ENCODE measurements at regions not wholly inside any gene's neighbourhood (a gene's known extent, or its start where the extent isn't known, plus 50 kb on each side); places are given as distances from the start of the nearest gene placed in this dataset.

DNA sequence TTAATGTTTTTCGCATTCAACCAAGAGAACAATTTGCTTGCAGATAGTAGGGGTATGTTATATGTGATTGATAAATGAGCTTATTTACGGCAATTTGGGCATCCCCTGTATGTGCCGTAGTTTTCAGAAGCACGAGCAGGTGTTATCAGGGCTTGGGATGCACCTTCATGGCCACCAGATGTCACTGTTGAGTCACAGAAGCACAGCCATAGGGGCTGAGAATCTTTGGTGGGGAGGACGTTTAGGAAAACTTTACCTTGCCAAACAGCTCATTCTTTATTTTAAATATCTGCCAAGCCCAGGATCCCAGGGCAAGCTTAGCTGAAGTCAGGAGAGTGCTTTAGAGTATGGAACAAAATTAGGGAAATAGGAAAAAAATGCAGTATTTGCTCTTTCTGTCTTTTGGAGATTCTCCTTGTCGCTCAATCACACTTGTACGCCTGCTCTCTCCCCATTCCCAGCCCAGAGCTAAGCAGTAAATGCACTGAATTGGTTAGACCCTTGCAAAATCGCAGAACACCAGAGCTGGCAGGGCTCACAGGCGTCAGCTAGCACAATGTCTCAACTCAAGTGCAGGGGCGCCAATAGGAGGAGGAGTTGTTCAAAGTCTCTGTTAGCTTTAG, 93.6 kb upstream of the MPHOSPH6 start:
- DNase-seq: peak; percentile 51 to 75
- TF ChIP-seq GATA1 (IDR thresholded peaks at IDR 0.05; ENCODE audit: low read depth, low read length): no peak
- TF ChIP-seq POLR2A (IDR thresholded peaks at IDR 0.05; ENCODE audit: low read length): no peak

DNA sequence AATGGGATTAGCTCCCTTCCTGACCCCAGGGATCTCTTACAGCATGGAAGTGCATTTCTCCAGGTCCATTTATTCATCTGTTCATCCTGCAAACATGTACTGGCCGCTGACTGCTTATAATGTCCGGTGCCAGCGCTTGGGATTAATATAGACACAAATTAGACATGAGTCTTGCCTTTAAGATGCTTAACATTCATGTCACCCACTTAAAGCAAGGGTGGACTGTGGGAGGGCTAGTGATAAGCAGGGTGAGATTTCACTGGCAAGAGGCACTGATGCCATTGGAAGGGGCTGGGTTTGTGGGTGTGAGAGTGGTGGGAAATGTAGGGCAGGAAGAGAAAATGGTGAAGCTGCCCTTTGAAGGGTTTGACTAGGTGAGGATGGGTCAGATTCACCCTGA, 92.2 kb upstream of the MPHOSPH6 start:
- TF ChIP-seq GATA1 (IDR thresholded peaks at IDR 0.05; ENCODE audit: low read depth, low read length) (no peak), POLR2A (IDR thresholded peaks at IDR 0.05; ENCODE audit: low read length) (no peak)
- DNase-seq: no peak

DNA sequence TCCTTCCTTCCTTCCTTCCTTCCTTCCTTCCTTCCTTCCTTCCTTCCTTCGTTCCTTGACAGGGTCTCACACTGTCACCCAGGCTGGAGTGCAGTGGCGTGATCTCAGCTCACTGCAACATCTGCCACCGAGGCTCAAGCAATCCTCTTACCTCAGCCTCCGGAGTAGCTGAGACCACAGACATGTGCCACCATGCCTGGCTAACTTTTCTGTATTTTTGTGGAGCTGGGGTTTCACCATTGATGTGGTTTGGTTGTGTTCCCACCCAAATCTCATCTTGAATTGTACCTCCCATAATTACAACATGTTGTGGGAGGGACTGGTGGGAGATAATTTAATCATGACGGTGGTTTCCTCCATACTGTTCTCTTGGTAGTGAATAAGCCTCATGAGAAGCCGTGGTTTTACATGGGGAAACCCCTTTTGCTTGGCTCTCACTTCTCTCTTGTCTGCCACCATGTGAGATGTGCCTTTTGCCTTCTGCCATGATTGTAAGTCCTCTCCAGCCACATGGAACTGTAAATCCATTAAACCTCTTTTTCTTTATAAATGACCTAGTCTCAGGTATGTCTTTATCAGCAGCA, 90.3 kb upstream of the MPHOSPH6 start:
- TF ChIP-seq GATA1 (IDR thresholded peaks at IDR 0.05; ENCODE audit: low read depth, low read length) (no peak), POLR2A (IDR thresholded peaks at IDR 0.05; ENCODE audit: low read length) (no peak)
- no peak for DNase-seq

DNA sequence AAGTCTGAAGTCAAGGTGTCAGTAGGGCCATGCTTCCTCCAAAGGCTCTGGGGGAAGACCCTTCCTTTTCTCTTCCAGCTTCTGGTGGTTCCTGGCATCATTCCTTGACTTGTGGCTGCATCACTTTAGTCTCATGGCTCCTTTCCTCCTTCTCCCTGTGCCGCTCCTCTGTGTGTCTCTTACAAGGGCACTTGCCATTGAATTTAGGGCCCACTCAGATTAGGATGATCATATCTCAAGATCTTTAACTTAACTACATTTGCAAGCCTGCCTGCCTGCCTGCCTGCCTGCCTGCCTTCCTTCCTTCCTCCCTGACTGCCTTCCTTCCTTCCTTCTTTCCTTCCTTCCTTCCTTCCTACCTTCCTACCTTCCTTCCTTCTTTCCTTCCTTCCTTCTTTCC, 89.7 kb upstream of the MPHOSPH6 start:
- DNase-seq: no peak
- TF ChIP-seq POLR2A (IDR thresholded peaks at IDR 0.05; ENCODE audit: low read length) (no peak), GATA1 (IDR thresholded peaks at IDR 0.05; ENCODE audit: low read depth, low read length) (no peak)

DNA sequence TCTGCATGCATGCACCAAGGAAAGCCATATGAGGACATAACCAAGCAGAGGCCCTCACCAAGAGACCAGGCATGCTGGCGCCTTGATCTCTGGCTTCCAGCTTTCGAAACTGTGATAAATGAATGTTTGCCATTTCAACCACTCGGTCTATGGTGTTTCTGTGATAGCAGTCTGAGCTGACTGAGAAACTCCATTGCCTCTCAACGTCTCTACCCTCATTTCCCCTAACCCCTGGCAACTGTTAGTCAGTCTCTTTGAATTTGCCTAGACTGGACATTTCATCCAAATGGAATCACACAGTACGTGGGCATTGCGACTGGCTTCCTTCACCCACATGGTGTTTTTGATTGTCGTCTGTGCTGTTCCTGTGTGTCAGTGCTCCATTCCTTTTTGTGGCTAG, 88.0 kb upstream of the MPHOSPH6 start:
- TF ChIP-seq GATA1 (IDR thresholded peaks at IDR 0.05; ENCODE audit: low read depth, low read length): no peak
- TF ChIP-seq POLR2A (IDR thresholded peaks at IDR 0.05; ENCODE audit: low read length): no peak
- no peak for DNase-seq

DNA sequence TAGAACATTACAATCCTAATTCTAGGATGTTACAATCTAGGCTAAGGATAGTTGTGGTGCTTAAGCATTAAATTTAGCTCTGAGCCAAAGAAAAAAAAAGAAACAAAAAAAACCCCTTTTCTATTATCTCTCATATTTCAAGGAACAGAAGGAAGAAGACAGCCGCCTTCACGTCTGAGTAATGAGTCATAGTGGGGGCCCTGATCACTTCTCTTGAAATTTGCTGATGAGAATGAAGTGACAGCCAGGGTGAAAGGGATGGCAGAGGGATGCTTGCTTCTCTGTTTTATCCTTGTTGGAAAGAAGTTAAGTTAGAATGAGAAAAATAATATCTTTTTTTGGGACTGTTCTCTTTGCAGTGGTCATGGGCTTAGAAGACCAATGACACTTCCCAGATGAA, 82.6 kb upstream of the MPHOSPH6 start:
- TF ChIP-seq POLR2A (IDR thresholded peaks at IDR 0.05; ENCODE audit: low read length) (no peak), GATA1 (IDR thresholded peaks at IDR 0.05; ENCODE audit: low read depth, low read length) (no peak)
- DNase-seq: no peak

DNA sequence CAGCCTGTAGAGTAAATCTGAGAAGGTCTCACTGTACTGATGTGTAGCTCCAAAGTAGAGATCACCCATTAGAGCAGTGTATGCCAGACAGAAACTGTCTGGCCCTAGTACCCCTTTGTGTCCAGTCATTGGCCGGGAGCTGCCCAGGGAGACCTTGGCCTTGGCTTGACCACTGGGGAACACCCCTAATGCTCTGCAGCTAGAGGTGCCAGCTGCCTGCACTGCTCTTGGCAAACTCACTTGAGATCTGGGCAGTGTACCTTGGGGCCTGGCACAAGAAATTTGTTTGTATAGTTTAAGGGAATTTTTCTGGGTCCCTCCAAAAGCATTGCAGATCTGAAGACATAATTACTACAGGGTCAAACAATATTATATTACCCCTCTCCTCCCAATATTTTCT, 78.7 kb upstream of the MPHOSPH6 start:
- DNase-seq: no peak
- no peak for TF ChIP-seq POLR2A (IDR thresholded peaks at IDR 0.05; ENCODE audit: low read length)
- TF ChIP-seq GATA1 (IDR thresholded peaks at IDR 0.05; ENCODE audit: low read depth, low read length): no peak

DNA sequence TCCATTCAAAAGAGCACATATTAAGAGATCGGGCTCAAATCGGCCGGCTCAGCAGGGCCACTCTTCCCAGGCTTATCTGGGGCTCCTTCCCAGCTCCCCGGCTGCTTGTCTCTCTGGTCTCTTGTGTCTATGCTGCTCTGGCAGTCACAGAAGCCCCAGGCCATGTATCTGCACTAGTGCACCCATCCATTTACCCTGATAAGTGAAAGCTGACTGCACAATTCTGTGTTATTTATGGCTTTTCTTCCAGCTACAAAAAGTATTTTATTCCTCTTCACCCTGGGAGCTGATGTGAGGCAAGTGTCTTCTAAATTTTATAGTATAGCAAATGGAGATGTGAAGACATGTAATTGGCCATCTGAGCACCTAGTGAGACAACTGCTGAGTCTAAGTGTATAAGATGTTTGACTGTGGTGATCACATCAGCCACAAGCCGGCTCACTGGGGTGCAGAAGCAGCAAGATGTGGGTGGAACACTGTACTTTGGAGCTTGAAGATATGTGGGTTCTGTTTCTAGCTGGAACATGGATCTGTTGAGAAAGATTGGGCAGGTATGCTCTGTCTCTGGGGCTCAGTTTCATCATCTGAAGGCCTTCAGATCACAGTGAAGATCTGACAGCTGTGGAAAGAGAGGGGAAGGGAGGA, 78.1 kb upstream of the MPHOSPH6 start:
- no peak for DNase-seq
- TF ChIP-seq GATA1 (IDR thresholded peaks at IDR 0.05; ENCODE audit: low read depth, low read length): no peak
- no peak for TF ChIP-seq POLR2A (IDR thresholded peaks at IDR 0.05; ENCODE audit: low read length)

DNA sequence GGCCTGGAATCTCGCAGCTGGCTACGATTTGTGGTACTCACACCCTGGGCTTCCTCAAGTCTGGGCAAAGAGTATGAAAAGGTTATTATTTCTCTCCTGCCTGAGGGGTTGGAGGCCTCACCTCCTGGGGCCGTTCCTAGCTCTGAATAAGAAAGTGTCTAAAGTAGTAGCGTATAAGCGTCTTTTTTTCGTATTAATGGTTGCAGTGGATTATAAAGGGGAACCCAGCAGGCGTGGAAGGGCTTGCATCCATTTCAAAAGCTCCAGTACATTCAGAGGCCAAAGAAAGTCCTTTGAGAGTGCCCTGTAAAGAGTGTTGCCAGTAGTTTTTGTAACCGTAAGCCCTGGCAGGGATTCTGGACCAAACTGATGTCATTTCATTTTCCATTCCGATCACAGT, 72.2 kb upstream of the MPHOSPH6 start:
- no peak for TF ChIP-seq POLR2A (IDR thresholded peaks at IDR 0.05; ENCODE audit: low read length)
- TF ChIP-seq GATA1 (IDR thresholded peaks at IDR 0.05; ENCODE audit: low read depth, low read length): no peak
- no peak for DNase-seq

DNA sequence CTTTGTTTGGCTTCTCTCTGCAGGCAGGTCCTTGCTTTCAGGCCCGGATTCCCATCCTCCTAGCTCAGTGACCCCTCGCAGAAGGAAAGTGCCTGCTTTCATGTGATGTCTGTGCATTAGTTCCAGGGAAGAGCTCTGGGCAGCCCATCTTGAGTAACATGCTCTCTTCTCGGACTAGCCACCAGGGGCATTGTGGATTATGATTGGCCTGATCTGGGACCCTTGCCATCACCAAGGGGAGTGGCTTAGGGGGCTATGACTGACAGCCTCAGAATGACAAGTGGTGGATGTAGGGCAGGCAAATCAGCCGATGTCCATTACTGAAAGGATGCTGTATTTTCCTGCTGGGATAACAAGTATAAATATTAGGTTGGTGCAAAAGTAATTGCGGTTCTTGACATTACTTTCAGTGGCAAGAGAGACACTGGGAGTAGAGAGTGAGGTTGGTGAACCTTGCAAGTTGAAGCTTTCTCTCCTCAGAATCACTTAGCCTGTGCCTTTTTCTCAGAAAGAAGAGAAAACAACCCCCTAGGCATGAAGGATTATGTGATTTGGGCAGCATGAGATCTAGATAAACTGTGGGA, 71.5 kb upstream of the MPHOSPH6 start:
- TF ChIP-seq POLR2A (IDR thresholded peaks at IDR 0.05; ENCODE audit: low read length): no peak
- no peak for TF ChIP-seq GATA1 (IDR thresholded peaks at IDR 0.05; ENCODE audit: low read depth, low read length)
- no peak for DNase-seq

DNA sequence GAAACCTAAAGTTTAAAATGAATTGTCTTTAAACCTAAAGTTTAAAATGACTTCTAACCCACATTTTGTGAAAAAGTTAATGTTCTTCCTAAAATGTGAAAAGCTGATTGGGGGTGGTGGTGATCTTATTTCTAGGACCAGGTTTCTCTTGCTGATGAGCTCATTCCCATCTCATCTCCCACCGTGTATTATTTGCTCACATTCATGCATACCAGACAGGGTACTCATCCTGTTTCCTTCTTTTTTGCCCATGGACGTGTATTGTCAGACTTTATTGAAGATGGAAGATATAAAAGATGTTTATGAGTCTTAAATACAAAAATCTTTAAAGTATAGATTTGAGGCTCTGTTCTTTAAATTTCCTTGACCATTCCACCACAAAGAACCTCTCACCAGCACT, 70.1 kb upstream of the MPHOSPH6 start:
- TF ChIP-seq POLR2A (IDR thresholded peaks at IDR 0.05; ENCODE audit: low read length) (no peak), GATA1 (IDR thresholded peaks at IDR 0.05; ENCODE audit: low read depth, low read length) (no peak)
- no peak for DNase-seq

DNA sequence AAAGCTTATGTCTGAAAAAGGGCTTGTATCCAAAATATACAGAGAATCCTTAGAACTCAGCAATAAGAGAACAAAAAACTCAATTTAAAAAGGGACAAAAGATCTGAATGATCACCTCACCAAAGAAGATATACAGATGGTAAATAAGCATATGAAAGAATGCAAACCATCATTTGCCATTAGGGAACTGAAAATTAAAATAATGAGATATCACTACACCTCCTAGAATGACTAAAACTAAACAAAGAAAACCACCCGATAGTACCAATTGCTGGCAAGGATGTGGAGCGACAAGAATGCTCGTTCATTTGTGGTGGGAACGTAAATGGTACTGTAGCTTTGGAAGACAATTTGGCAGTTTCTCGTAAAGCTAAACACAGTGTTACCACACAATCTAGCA, 66.9 kb upstream of the MPHOSPH6 start:
- TF ChIP-seq POLR2A (IDR thresholded peaks at IDR 0.05; ENCODE audit: low read length): no peak
- TF ChIP-seq GATA1 (IDR thresholded peaks at IDR 0.05; ENCODE audit: low read depth, low read length): no peak
- no peak for DNase-seq

DNA sequence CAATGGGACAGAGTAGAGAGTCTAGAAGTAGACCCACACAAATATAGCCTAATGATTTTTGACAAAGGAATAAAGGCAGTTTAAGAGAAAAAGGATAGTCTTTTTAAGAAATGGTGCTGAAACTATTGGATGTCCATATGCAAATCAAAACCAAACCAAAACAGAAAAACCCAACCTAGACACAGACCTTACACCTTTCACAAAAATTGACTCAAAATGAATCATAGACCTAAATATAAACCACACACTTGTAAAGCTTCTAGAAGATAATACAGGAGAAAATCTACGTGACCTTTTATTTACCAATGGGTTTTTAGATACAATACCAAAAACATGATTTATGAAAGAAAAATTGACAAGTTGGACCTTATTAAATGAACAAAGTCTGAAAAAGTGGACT, 66.4 kb upstream of the MPHOSPH6 start:
- DNase-seq: no peak
- TF ChIP-seq POLR2A (IDR thresholded peaks at IDR 0.05; ENCODE audit: low read length) (no peak), GATA1 (IDR thresholded peaks at IDR 0.05; ENCODE audit: low read depth, low read length) (no peak)

DNA sequence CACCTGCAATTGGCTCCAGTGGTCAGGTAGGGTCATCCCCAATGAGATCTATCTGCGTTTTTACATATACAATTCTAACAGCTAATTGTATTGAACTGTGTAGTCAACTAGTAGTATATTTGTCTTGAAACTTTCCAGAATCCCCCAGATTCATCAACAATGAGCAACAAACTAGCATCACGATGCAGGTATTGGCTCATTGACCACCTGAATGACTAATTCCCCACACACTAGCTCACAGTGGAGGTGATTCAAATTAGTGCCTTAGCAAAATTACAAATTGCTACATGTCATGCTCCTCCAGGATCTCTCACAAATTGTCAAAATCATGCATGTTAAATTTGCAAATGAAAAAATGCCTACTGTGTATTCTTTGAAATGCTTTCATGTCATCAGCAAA, 62.8 kb upstream of the MPHOSPH6 start:
- no peak for DNase-seq
- no peak for TF ChIP-seq POLR2A (IDR thresholded peaks at IDR 0.05; ENCODE audit: low read length)
- no peak for TF ChIP-seq GATA1 (IDR thresholded peaks at IDR 0.05; ENCODE audit: low read depth, low read length)

Measured in erythroblast (primary cell).